ENCODE measurements at regions not wholly inside any gene's neighbourhood (a gene's known extent, or its start where the extent isn't known, plus 50 kb on each side); places are given as distances from the start of the nearest gene placed in this dataset.

GRCh38 chr3:103785017-103785416 lies 1350.2 kb downstream of the ZPLD1 start:
- ChIA-PET CTCF (no interaction called here), POLR2A (no interaction called here)

GRCh38 chr3:103785537-103785936 lies 1350.7 kb downstream of the ZPLD1 start:
- CTCF ChIA-PET: no interaction called here
- TF ChIP-seq NFRKB (IDR thresholded peaks at IDR 0.05): no peak
- TF ChIP-seq BHLHE40 (IDR thresholded peaks at IDR 0.05; ENCODE audit: borderline replicate concordance): no peak
- TF ChIP-seq FOXM1 (IDR thresholded peaks at IDR 0.05; ENCODE audit: borderline replicate concordance): no peak
- TF ChIP-seq ZNF384 (IDR thresholded peaks at IDR 0.05): no peak
- TF ChIP-seq ELF4 (IDR thresholded peaks at IDR 0.05): no peak
- TF ChIP-seq CTBP1 (IDR thresholded peaks at IDR 0.05; ENCODE audit: borderline replicate concordance): no peak
- no peak for TF ChIP-seq TARDBP (IDR thresholded peaks at IDR 0.05)
- TF ChIP-seq FOXK2 (IDR thresholded peaks at IDR 0.05): no peak
- TF ChIP-seq PKNOX1 (IDR thresholded peaks at IDR 0.05): no peak
- no peak for TF ChIP-seq L3MBTL2 (conservative IDR thresholded peaks at IDR 0.05)
- TF ChIP-seq LEF1 (IDR thresholded peaks at IDR 0.05; ENCODE audit: borderline replicate concordance): no peak
- TF ChIP-seq SP1 (IDR thresholded peaks at IDR 0.05): no peak
- no peak for TF ChIP-seq HDGF (IDR thresholded peaks at IDR 0.05; ENCODE audit: borderline replicate concordance)
- no peak for TF ChIP-seq SUZ12 (IDR thresholded peaks at IDR 0.05)
- no peak for TF ChIP-seq FOXA1 (IDR thresholded peaks at IDR 0.05)
- no peak for TF ChIP-seq ARNT (IDR thresholded peaks at IDR 0.05)
- POLR2A ChIA-PET: no interaction called here
- no peak for DNase-seq (ENCODE audit: extremely low spot score)

More at GRCh38 chr3:103785017-103785416, 1350.2 kb downstream of the ZPLD1 start:
- no peak for DNase-seq (ENCODE audit: extremely low spot score)
- TF ChIP-seq HDGF (IDR thresholded peaks at IDR 0.05; ENCODE audit: borderline replicate concordance) (no peak), PKNOX1 (IDR thresholded peaks at IDR 0.05) (peak; percentile 41)

GRCh38 chr3:103786296-103786695 lies 1351.5 kb downstream of the ZPLD1 start:
- POLR2A ChIA-PET: no interaction called here
- no peak for TF ChIP-seq TARDBP (IDR thresholded peaks at IDR 0.05)
- TF ChIP-seq ELF4 (IDR thresholded peaks at IDR 0.05): no peak
- TF ChIP-seq ARNT (IDR thresholded peaks at IDR 0.05): no peak
- CTCF ChIA-PET: no interaction called here
- peak; percentile 12 for DNase-seq (ENCODE audit: extremely low spot score)

GRCh38 chr3:103787164-103787871 lies 1352.5 kb downstream of the ZPLD1 start:
- no peak for DNase-seq (ENCODE audit: extremely low spot score)
- POLR2A ChIA-PET: no interaction called here
- CTCF ChIA-PET: no interaction called here
- TF ChIP-seq ELF4 (IDR thresholded peaks at IDR 0.05) (no peak), FOXA1 (IDR thresholded peaks at IDR 0.05) (no peak), SUZ12 (IDR thresholded peaks at IDR 0.05) (no peak), FOXM1 (IDR thresholded peaks at IDR 0.05; ENCODE audit: borderline replicate concordance) (no peak), ARNT (IDR thresholded peaks at IDR 0.05) (no peak), NFRKB (IDR thresholded peaks at IDR 0.05) (no peak), SP1 (IDR thresholded peaks at IDR 0.05) (no peak), CTBP1 (IDR thresholded peaks at IDR 0.05; ENCODE audit: borderline replicate concordance) (no peak), TARDBP (IDR thresholded peaks at IDR 0.05) (no peak), BHLHE40 (IDR thresholded peaks at IDR 0.05; ENCODE audit: borderline replicate concordance) (no peak), FOXK2 (IDR thresholded peaks at IDR 0.05) (no peak), ZNF384 (IDR thresholded peaks at IDR 0.05) (no peak), HDGF (IDR thresholded peaks at IDR 0.05; ENCODE audit: borderline replicate concordance) (no peak), PKNOX1 (IDR thresholded peaks at IDR 0.05) (no peak), LEF1 (IDR thresholded peaks at IDR 0.05; ENCODE audit: borderline replicate concordance) (no peak), L3MBTL2 (conservative IDR thresholded peaks at IDR 0.05) (no peak)

GRCh38 chr3:103787879-103788278 lies 1353.1 kb downstream of the ZPLD1 start:
- CTCF ChIA-PET: no interaction called here
- POLR2A ChIA-PET: no interaction called here
- DNase-seq (ENCODE audit: extremely low spot score): no peak
- TF ChIP-seq FOXM1 (IDR thresholded peaks at IDR 0.05; ENCODE audit: borderline replicate concordance) (no peak), TARDBP (IDR thresholded peaks at IDR 0.05) (no peak), ARNT (IDR thresholded peaks at IDR 0.05) (no peak), PKNOX1 (IDR thresholded peaks at IDR 0.05) (no peak), ZNF384 (IDR thresholded peaks at IDR 0.05) (no peak), CTBP1 (IDR thresholded peaks at IDR 0.05; ENCODE audit: borderline replicate concordance) (no peak), FOXA1 (IDR thresholded peaks at IDR 0.05) (no peak), ELF4 (IDR thresholded peaks at IDR 0.05) (no peak)

GRCh38 chr3:103791786-103792515 lies 1357.1 kb downstream of the ZPLD1 start:
- no peak for DNase-seq (ENCODE audit: extremely low spot score)
- TF ChIP-seq SUZ12 (IDR thresholded peaks at IDR 0.05) (no peak), HDGF (IDR thresholded peaks at IDR 0.05; ENCODE audit: borderline replicate concordance) (no peak), ARNT (IDR thresholded peaks at IDR 0.05) (no peak), FOXM1 (IDR thresholded peaks at IDR 0.05; ENCODE audit: borderline replicate concordance) (no peak), ELF4 (IDR thresholded peaks at IDR 0.05) (no peak), LEF1 (IDR thresholded peaks at IDR 0.05; ENCODE audit: borderline replicate concordance) (no peak), FOXK2 (IDR thresholded peaks at IDR 0.05) (no peak)
- CTCF ChIA-PET: interaction anchor here (0.6 kb wide), 1 partner anchor 335 kb away, joined by 4 read pairs; no protein-coding TSS in a partner anchor
- POLR2A ChIA-PET: no interaction called here

All from HEK293T (cell line).